ENCODE measurements at regions not wholly inside any gene's neighbourhood (a gene's known extent, or its start where the extent isn't known, plus 50 kb on each side); places are given as distances from the start of the nearest gene placed in this dataset.

DNA sequence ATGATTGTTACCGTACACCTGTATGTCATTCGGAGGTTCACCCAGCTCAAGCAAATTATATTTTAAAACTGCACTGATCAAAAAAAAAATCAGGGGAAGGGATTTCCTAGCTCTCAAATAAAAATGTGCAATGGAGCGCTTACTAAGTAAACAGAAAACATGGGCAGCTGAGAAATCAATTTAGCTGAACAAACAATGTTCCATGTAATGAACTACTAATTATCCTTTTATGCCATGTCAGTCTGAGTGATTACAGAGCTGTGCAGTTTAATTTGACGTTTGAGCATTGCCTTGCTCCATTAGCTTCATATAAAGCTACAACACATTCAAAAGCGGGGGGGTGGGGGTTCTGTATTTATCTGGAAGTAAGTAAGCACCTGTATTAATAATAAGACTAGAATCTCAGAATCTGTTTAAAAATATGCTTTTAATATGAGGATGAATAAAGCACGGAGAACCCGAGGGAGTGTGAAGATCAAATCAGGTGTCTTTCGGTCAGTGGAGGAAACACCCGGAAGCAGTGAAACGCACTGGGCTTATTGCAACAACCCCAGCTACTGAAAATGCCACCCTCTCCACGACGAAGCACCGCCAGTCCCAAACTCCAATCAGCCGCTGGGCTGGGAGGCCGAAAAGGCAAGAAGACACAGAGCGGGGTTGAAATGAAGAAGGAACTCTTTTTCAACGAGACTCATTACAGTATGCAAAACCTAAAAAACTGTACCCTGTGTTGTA, 196.5 kb upstream of the ATP11B start:
- no CpG with 5 or more reads among the region's 17 CpGs for WGBS (ENCODE audit: insufficient coverage)

DNA sequence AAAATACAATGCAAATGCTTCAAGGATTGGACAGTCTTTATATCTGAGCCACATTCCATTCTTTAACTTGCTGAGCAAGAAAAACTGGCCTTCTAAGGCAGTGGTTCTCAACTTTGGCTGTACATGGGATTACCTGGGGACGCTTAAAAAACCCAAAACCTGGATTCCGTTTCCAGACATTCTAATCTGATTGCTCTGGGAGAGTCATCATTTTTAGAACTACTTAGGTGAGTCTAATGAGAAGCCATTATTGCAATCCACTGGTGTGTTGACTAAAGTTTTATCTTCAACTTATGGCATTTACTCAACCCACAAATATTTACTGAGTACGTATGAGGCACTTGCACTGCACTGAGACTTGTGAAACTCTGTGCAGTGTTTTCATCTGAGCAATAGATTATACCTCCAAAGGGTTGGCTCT, 195.7 kb upstream of the ATP11B start:
- Histone ChIP-seq H3K4me3 (ENCODE audit: low read depth, low read length) (no peak overlapping the region), H3K27me3 (ENCODE audit: control insufficient read depth, insufficient read depth, low read length) (no peaks in the 10 kb centered on the region), H3K36me3 (ENCODE audit: control insufficient read depth, insufficient read depth, low read length) (no peaks in the 10 kb centered on the region), H3K9me3 (ENCODE audit: control insufficient read depth, insufficient read depth, low read length) (no peaks in the 10 kb centered on the region), H3K4me1 (ENCODE audit: control insufficient read depth, insufficient read depth, low read length) (no peaks in the 10 kb centered on the region), H3K27ac (ENCODE audit: low read depth, low read length) (no peak overlapping the region)
- DNase-seq (ENCODE audit: low read depth in 4 of 6, low spot score in 6 of 6) = no peak
- 89% methylated on average over 2 of the region's 3 CpGs for WGBS (ENCODE audit: insufficient coverage)

More for the DNA sequence above, 196.5 kb upstream of the ATP11B start:
- no peak overlapping the region for H3K4me3 ChIP-seq (ENCODE audit: low read depth, low read length)
- no peaks in the 10 kb centered on the region for H3K36me3 ChIP-seq (ENCODE audit: control insufficient read depth, insufficient read depth, low read length)
- no peaks in the 10 kb centered on the region for H3K4me1 ChIP-seq (ENCODE audit: control insufficient read depth, insufficient read depth, low read length)
- H3K9me3 ChIP-seq (ENCODE audit: control insufficient read depth, insufficient read depth, low read length) = no peaks in the 10 kb centered on the region
- H3K27ac ChIP-seq (ENCODE audit: low read depth, low read length) = no peak overlapping the region
- DNase-seq (ENCODE audit: low read depth in 4 of 6, low spot score in 6 of 6) = peak in 2 of 6 donors; percentile 35 to 88
- H3K27me3 ChIP-seq (ENCODE audit: control insufficient read depth, insufficient read depth, low read length) = no peaks in the 10 kb centered on the region

DNA sequence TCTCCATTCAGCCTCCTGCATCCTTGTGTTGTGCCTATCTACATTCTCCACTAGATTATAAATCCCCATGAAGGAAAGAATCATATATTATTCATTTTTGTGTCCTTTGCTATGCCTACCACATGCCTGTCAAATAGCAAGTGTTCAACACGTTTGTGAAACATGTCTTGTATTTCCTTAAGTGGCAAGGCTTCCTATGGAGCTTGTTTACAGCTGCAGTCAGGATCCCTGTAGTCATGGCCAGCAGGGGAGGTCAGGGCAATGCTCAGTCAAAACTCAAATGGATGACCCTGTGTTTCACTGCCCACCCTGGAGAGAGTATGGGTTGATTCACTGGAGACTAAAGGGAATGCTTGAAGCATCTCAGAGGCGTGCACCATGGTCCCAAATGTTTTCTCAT, 191.7 kb upstream of the ATP11B start:
- 63% methylated on average over 1 of the region's 2 CpGs for WGBS (ENCODE audit: insufficient coverage)
- no peak for DNase-seq (ENCODE audit: low read depth in 4 of 6, low spot score in 6 of 6)

DNA sequence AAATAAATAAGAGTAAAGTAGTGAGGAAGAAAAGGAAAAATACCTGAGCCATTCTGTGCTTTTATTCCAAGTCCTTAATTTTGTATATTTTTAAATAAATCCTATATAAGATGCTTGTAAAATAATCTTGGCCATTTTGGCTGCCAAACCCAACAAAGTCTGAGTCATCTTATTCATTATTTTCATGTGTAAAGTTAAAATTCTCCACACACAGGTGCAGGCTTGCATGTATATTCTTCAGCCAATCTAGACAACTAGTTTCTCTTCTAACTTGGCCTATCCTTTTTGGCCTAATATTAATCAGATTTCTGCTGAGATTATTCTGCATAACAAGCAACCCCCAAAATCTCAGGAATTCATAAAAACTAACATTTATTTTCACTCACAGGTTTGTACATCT, 189.8 kb upstream of the ATP11B start:
- H3K27ac ChIP-seq (ENCODE audit: low read depth, low read length) = no peak overlapping the region
- no peaks in the 10 kb centered on the region for H3K36me3 ChIP-seq (ENCODE audit: control insufficient read depth, insufficient read depth, low read length)
- H3K4me1 ChIP-seq (ENCODE audit: control insufficient read depth, insufficient read depth, low read length) = no peaks in the 10 kb centered on the region
- H3K9me3 ChIP-seq (ENCODE audit: control insufficient read depth, insufficient read depth, low read length) = no peaks in the 10 kb centered on the region
- H3K27me3 ChIP-seq (ENCODE audit: control insufficient read depth, insufficient read depth, low read length) = no peaks in the 10 kb centered on the region
- no peak overlapping the region for H3K4me3 ChIP-seq (ENCODE audit: low read depth, low read length)
- no peak for DNase-seq (ENCODE audit: low read depth in 4 of 6, low spot score in 6 of 6)

More for the DNA sequence above, 191.7 kb upstream of the ATP11B start:
- H3K9me3 ChIP-seq (ENCODE audit: control insufficient read depth, insufficient read depth, low read length) = no peaks in the 10 kb centered on the region
- H3K27me3 ChIP-seq (ENCODE audit: control insufficient read depth, insufficient read depth, low read length) = no peaks in the 10 kb centered on the region
- no peaks in the 10 kb centered on the region for H3K36me3 ChIP-seq (ENCODE audit: control insufficient read depth, insufficient read depth, low read length)
- no peaks in the 10 kb centered on the region for H3K4me1 ChIP-seq (ENCODE audit: control insufficient read depth, insufficient read depth, low read length)
- no peak overlapping the region for H3K27ac ChIP-seq (ENCODE audit: low read depth, low read length)
- no peak overlapping the region for H3K4me3 ChIP-seq (ENCODE audit: low read depth, low read length)

DNA sequence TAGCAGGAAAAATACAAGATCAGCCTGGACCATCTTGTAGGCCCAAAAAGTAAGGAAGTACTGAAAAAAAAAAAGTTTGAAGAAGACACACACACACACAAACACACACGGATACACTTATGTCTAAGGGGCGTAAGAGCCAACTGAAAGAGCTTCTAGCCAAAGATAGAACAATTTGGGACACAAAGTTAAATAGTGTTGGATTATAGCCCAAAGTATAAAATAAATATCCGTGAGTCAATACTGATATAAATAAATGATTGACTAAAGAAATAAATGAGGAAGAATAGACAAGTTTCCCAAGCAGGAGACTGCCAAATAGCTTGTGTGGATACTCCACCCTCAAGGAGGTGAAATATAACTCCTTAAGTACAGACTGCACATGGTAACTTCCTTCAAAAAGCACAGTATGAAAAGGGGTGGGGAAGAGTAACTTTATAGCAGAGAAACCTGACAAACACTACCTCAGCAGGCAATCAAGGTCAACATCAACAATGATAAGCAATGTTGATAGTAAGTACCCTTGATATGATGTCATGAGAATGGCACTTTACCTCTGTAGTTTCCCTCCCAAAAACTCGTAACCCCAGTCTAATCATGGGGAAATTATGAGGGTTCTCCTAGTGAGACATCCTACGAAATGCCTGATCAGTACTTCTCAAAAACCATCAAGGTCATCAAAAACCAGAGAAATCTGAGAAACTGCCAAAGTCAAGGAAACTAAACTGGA, 187.3 kb upstream of the ATP11B start:
- Histone ChIP-seq H3K4me1 (ENCODE audit: control insufficient read depth, insufficient read depth, low read length) (no peaks in the 10 kb centered on the region), H3K27ac (ENCODE audit: low read depth, low read length) (no peak overlapping the region), H3K36me3 (ENCODE audit: control insufficient read depth, insufficient read depth, low read length) (no peaks in the 10 kb centered on the region), H3K9me3 (ENCODE audit: control insufficient read depth, insufficient read depth, low read length) (no peaks in the 10 kb centered on the region), H3K4me3 (ENCODE audit: low read depth, low read length) (no peak overlapping the region), H3K27me3 (ENCODE audit: control insufficient read depth, insufficient read depth, low read length) (no peaks in the 10 kb centered on the region)
- no peak for DNase-seq (ENCODE audit: low read depth in 4 of 6, low spot score in 6 of 6)
- WGBS (ENCODE audit: insufficient coverage) = no CpG with 5 or more reads among the region's 5 CpGs

DNA sequence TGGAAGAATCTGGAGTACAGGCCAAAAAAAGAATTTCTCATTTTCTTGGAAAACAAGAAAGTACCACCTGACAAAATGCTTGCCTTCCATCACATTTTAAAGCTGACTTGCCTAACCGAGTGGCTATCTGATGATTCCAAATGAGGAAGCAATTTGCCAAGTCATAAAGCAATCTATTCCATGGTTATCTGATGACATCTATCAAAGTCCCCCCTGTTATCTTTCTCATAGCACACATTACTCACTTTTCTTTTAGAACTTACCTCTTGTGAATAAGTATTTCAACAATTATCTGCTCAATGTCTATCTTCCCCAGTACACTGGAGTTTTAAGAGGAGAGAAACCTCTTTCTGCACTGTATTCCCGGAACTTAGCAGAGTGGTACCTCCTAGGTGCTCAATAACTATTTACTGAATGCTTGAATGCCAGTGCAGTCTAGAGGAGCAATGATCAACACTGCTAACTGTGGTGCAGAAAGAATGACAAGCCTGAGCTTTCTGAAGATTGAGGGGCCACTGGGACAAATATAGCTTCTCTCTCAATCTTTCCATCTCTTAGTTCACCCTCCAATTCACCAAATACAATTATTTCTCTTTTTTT, 186.3 kb upstream of the ATP11B start:
- no peaks in the 10 kb centered on the region for H3K27me3 ChIP-seq (ENCODE audit: control insufficient read depth, insufficient read depth, low read length)
- H3K4me1 ChIP-seq (ENCODE audit: control insufficient read depth, insufficient read depth, low read length) = no peaks in the 10 kb centered on the region
- WGBS (ENCODE audit: insufficient coverage) = 50% methylated on average over 1 of the region's 2 CpGs
- no peaks in the 10 kb centered on the region for H3K9me3 ChIP-seq (ENCODE audit: control insufficient read depth, insufficient read depth, low read length)
- H3K36me3 ChIP-seq (ENCODE audit: control insufficient read depth, insufficient read depth, low read length) = no peaks in the 10 kb centered on the region
- no peak overlapping the region for H3K4me3 ChIP-seq (ENCODE audit: low read depth, low read length)
- no peak overlapping the region for H3K27ac ChIP-seq (ENCODE audit: low read depth, low read length)
- DNase-seq (ENCODE audit: low read depth in 4 of 6, low spot score in 6 of 6) = no peak

DNA sequence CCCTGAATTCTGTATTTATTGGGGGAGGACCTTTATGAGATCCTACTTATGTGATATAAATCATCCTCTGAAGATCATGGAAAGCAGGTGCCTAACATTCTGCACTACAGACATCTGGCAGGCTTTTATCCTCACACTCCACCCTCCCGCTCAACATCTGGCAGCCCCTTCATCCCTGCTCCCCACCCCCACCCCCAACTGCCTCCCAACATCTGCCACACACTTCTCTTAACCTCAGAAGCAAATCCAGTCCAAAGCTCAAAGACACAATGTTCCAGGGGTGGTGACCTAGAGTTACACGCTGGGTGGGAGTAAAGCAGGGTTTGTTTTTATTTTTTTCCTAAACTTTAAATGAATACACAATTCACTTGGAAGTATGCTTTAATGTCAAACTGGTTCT, 184.5 kb upstream of the ATP11B start:
- Histone ChIP-seq H3K27ac (ENCODE audit: low read depth, low read length) (no peak overlapping the region), H3K36me3 (ENCODE audit: control insufficient read depth, insufficient read depth, low read length) (no peaks in the 10 kb centered on the region), H3K4me1 (ENCODE audit: control insufficient read depth, insufficient read depth, low read length) (no peaks in the 10 kb centered on the region), H3K4me3 (ENCODE audit: low read depth, low read length) (no peak overlapping the region), H3K9me3 (ENCODE audit: control insufficient read depth, insufficient read depth, low read length) (no peaks in the 10 kb centered on the region), H3K27me3 (ENCODE audit: control insufficient read depth, insufficient read depth, low read length) (no peaks in the 10 kb centered on the region)
- DNase-seq (ENCODE audit: low read depth in 4 of 6, low spot score in 6 of 6) = peak in 1 of 6 donors; percentile 34
- WGBS (ENCODE audit: insufficient coverage) = 57% methylated on average over 1 of the region's 2 CpGs

DNA sequence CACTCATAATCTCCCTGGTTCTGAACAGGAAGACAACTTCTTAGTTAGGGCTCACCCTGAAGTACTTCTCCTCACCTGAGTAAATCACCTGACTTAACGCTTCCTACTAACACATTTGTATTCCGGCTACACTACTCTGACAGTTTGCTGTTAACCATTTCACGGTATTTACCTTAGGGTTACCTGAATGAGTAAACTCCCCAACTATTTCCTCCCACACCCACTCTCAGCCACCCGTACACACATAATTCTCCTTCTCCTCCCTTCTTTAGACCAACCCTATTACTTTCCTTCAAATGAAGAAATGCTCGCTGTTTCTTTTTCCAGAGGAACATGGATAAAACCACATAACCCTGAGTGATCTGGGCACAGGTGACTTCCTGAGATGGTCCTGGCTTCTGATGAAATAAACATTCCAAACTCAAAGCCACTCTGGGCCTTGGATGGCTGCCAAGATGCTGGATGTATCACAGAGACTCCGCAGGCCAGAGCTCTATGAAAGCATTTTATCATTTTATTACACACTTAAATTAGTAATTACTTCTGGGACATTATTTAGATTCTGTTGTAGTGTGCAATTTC, 183.6 kb upstream of the ATP11B start:
- Histone ChIP-seq H3K27ac (ENCODE audit: low read depth, low read length) (no peak overlapping the region), H3K27me3 (ENCODE audit: control insufficient read depth, insufficient read depth, low read length) (no peaks in the 10 kb centered on the region), H3K4me1 (ENCODE audit: control insufficient read depth, insufficient read depth, low read length) (no peaks in the 10 kb centered on the region), H3K9me3 (ENCODE audit: control insufficient read depth, insufficient read depth, low read length) (no peaks in the 10 kb centered on the region), H3K36me3 (ENCODE audit: control insufficient read depth, insufficient read depth, low read length) (no peaks in the 10 kb centered on the region), H3K4me3 (ENCODE audit: low read depth, low read length) (no peak overlapping the region)
- peak in 2 of 6 donors; percentile 17 to 54 for DNase-seq (ENCODE audit: low read depth in 4 of 6, low spot score in 6 of 6)
- WGBS (ENCODE audit: insufficient coverage) = 89% methylated on average over 5 of the region's 6 CpGs

DNA sequence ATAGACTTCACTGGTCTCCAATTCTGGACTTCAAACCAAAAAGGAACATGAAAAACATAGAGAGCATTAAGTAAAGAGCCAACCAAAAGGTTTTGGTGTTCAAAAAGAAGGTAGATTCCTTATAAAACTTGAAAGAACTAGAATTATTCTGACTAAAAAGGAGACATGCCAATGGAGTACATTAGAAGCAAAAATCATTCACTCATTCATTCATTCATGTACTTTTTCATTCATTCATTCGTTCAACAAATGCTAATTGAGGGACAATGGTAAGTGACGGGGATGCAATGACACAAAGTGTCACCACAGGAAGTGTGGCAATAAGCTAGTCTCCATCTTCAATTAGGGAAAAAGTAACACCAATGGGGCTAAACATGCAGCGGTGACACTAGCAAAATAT, 181.0 kb upstream of the ATP11B start:
- peaks cover 2% of the 10 kb centered on the region for H3K27me3 ChIP-seq (ENCODE audit: control insufficient read depth, insufficient read depth, low read length)
- no peaks in the 10 kb centered on the region for H3K9me3 ChIP-seq (ENCODE audit: control insufficient read depth, insufficient read depth, low read length)
- no peak overlapping the region for H3K4me3 ChIP-seq (ENCODE audit: low read depth, low read length)
- no peak for DNase-seq (ENCODE audit: low read depth in 4 of 6, low spot score in 6 of 6)
- 100% methylated on average over 2 of the region's 3 CpGs for WGBS (ENCODE audit: insufficient coverage)
- H3K27ac ChIP-seq (ENCODE audit: low read depth, low read length) = no peak overlapping the region
- no peaks in the 10 kb centered on the region for H3K36me3 ChIP-seq (ENCODE audit: control insufficient read depth, insufficient read depth, low read length)
- H3K4me1 ChIP-seq (ENCODE audit: control insufficient read depth, insufficient read depth, low read length) = no peaks in the 10 kb centered on the region
